ENCODE measurements at regions not wholly inside any gene's neighbourhood (a gene's known extent, or its start where the extent isn't known, plus 50 kb on each side); places are given as distances from the start of the nearest gene placed in this dataset.
"Not testable (repeated sequence)": the region's sequence is repeated elsewhere in the genome, so short reads cannot be mapped to it uniquely, and the experiment has no call there.

GRCh38 chr17:21592774-21593173 is 99.5 kb upstream of the KCNJ18 start:
- Mint-ChIP-seq H3K4me1 (ENCODE audit: low read depth) (no peaks in the 10 kb centered on the region), H3K36me3 (ENCODE audit: low read depth) (no peaks in the 10 kb centered on the region), H3K9me3 (no peaks in the 10 kb centered on the region), H3K4me3 (no peak overlapping the region), H3K27me3 (peaks cover 26% of the 10 kb centered on the region), H3K27ac (no peak overlapping the region)
- no peak for DNase-seq
- no peak overlapping the region for H3K4me3 ChIP-seq (ENCODE audit: low read length)
- ChIA-PET POLR2A (no interaction called here), CTCF (no interaction called here)
- H3K4me1 ChIP-seq (ENCODE audit: insufficient read depth, low read length) = no peaks in the 10 kb centered on the region
- no peak for TF ChIP-seq CTCF (IDR thresholded peaks at IDR 0.05)
- H3K9me3 ChIP-seq (ENCODE audit: control insufficient read depth in 1 of 2, insufficient read depth in 1 of 2, low read length in 2 of 2) = no peaks in the 10 kb centered on the region
- peaks cover 0 to 5% of the 10 kb centered on the region in 2 experiments for H3K27me3 ChIP-seq (ENCODE audit: control insufficient read depth in 1 of 2, insufficient read depth in 2 of 2, low read length in 2 of 2)
- no peak for ATAC-seq (ENCODE audit: poor library complexity)
- H3K36me3 ChIP-seq (ENCODE audit: insufficient read depth, low read length) = no peaks in the 10 kb centered on the region
- H3K27ac ChIP-seq (ENCODE audit: low read depth in 1 of 2, low read length in 2 of 2) = no peak overlapping the region
- intact Hi-C loops (cut with DNase I, micrococcal nuclease) = no loop called here

GRCh38 chr17:21593452-21594105 is 98.7 kb upstream of the KCNJ18 start:
- H3K36me3 Mint-ChIP-seq (ENCODE audit: low read depth); H3K4me3 ChIP-seq (ENCODE audit: low read length); H3K27me3 ChIP-seq (ENCODE audit: control insufficient read depth in 1 of 2, insufficient read depth in 2 of 2, low read length in 2 of 2); DNase-seq; POLR2A ChIA-PET; CTCF ChIA-PET; H3K36me3 ChIP-seq (ENCODE audit: insufficient read depth, low read length); H3K27ac Mint-ChIP-seq; intact Hi-C loops (cut with DNase I, micrococcal nuclease); H3K4me1 ChIP-seq (ENCODE audit: insufficient read depth, low read length); H3K27ac ChIP-seq (ENCODE audit: low read depth in 1 of 2, low read length in 2 of 2); H3K4me3 Mint-ChIP-seq; H3K4me1 Mint-ChIP-seq (ENCODE audit: low read depth); ATAC-seq (ENCODE audit: poor library complexity); H3K9me3 ChIP-seq (ENCODE audit: control insufficient read depth in 1 of 2, insufficient read depth in 1 of 2, low read length in 2 of 2); H3K9me3 Mint-ChIP-seq: not testable (repeated sequence)
- peaks cover 34% of the 10 kb centered on the region for H3K27me3 Mint-ChIP-seq

GRCh38 chr17:21595086-21595485 is 97.2 kb upstream of the KCNJ18 start:
- Mint-ChIP-seq H3K36me3 (ENCODE audit: low read depth) (no peaks in the 10 kb centered on the region), H3K4me1 (ENCODE audit: low read depth) (no peaks in the 10 kb centered on the region), H3K4me3 (no peak overlapping the region), H3K27ac (no peak overlapping the region), H3K27me3 (peaks cover 41% of the 10 kb centered on the region), H3K9me3 (no peaks in the 10 kb centered on the region)
- POLR2A ChIA-PET = no interaction called here
- intact Hi-C loops (cut with DNase I, micrococcal nuclease) = no loop called here
- no peak for TF ChIP-seq CTCF (IDR thresholded peaks at IDR 0.05)
- CTCF ChIA-PET = no interaction called here
- no peaks in the 10 kb centered on the region for H3K4me1 ChIP-seq (ENCODE audit: insufficient read depth, low read length)
- peaks cover 0 to 5% of the 10 kb centered on the region in 2 experiments for H3K27me3 ChIP-seq (ENCODE audit: control insufficient read depth in 1 of 2, insufficient read depth in 2 of 2, low read length in 2 of 2)
- H3K36me3 ChIP-seq (ENCODE audit: insufficient read depth, low read length) = no peaks in the 10 kb centered on the region
- no peak overlapping the region for H3K4me3 ChIP-seq (ENCODE audit: low read length)
- H3K27ac ChIP-seq (ENCODE audit: low read depth in 1 of 2, low read length in 2 of 2) = no peak overlapping the region
- no peak for DNase-seq
- no peak for ATAC-seq (ENCODE audit: poor library complexity)
- H3K9me3 ChIP-seq (ENCODE audit: control insufficient read depth in 1 of 2, insufficient read depth in 1 of 2, low read length in 2 of 2) = no peaks in the 10 kb centered on the region

GRCh38 chr17:21602176-21602575 is 90.1 kb upstream of the KCNJ18 start:
- H3K4me3 Mint-ChIP-seq = no peak overlapping the region
- no peak for TF ChIP-seq CTCF (IDR thresholded peaks at IDR 0.05)
- no peak overlapping the region for H3K27ac ChIP-seq (ENCODE audit: low read depth in 1 of 2, low read length in 2 of 2)
- peaks cover 0 to 2% of the 10 kb centered on the region in 2 experiments for H3K27me3 ChIP-seq (ENCODE audit: control insufficient read depth in 1 of 2, insufficient read depth in 2 of 2, low read length in 2 of 2)
- peaks cover 40% of the 10 kb centered on the region for H3K27me3 Mint-ChIP-seq
- H3K4me1 ChIP-seq (ENCODE audit: insufficient read depth, low read length) = no peaks in the 10 kb centered on the region
- no peak overlapping the region for H3K4me3 ChIP-seq (ENCODE audit: low read length)
- POLR2A ChIA-PET = no interaction called here
- DNase-seq (no peak), ATAC-seq (ENCODE audit: poor library complexity) (no peak)
- no peaks in the 10 kb centered on the region for H3K9me3 ChIP-seq (ENCODE audit: control insufficient read depth in 1 of 2, insufficient read depth in 1 of 2, low read length in 2 of 2)
- CTCF ChIA-PET = no interaction called here
- H3K36me3 Mint-ChIP-seq (ENCODE audit: low read depth) = no peaks in the 10 kb centered on the region
- no peaks in the 10 kb centered on the region for H3K4me1 Mint-ChIP-seq (ENCODE audit: low read depth)
- no peaks in the 10 kb centered on the region for H3K36me3 ChIP-seq (ENCODE audit: insufficient read depth, low read length)
- no peak overlapping the region for H3K27ac Mint-ChIP-seq
- H3K9me3 Mint-ChIP-seq = no peaks in the 10 kb centered on the region
- intact Hi-C loops (cut with DNase I, micrococcal nuclease) = no loop called here

- CTCF ChIA-PET; POLR2A ChIA-PET; H3K36me3 ChIP-seq (ENCODE audit: insufficient read depth, low read length); H3K9me3 Mint-ChIP-seq; H3K4me3 ChIP-seq (ENCODE audit: low read length); H3K4me1 ChIP-seq (ENCODE audit: insufficient read depth, low read length); ATAC-seq (ENCODE audit: poor library complexity); H3K27ac Mint-ChIP-seq; intact Hi-C loops (cut with DNase I, micrococcal nuclease); H3K9me3 ChIP-seq (ENCODE audit: control insufficient read depth in 1 of 2, insufficient read depth in 1 of 2, low read length in 2 of 2); H3K4me1 Mint-ChIP-seq (ENCODE audit: low read depth); H3K27ac ChIP-seq (ENCODE audit: low read depth in 1 of 2, low read length in 2 of 2); H3K4me3 Mint-ChIP-seq; DNase-seq; H3K27me3 ChIP-seq (ENCODE audit: control insufficient read depth in 1 of 2, insufficient read depth in 2 of 2, low read length in 2 of 2); H3K36me3 Mint-ChIP-seq (ENCODE audit: low read depth): not testable (repeated sequence)
- peaks cover 28% of the 10 kb centered on the region for H3K27me3 Mint-ChIP-seq
These were observed 89.0 kb upstream of the KCNJ18 start for GRCh38 chr17:21603292-21603691.

Measured in CD4-positive, alpha-beta T cell (primary cell).